Progenitor cell of endocrine pancreas (in vitro differentiated cells): ENCODE measurements at regions not wholly inside any gene's neighbourhood (a gene's known extent, or its start where the extent isn't known, plus 50 kb on each side); places are given as distances from the start of the nearest gene placed in this dataset.
"Not testable (repeated sequence)": the region's sequence is repeated elsewhere in the genome, so short reads cannot be mapped to it uniquely, and the experiment has no call there.

Experiments used
- DNase-seq: peaks from one replicate; pipeline ENCODE4 v3.0.0; 2021; ENCODE audit warnings: low spot score; ENCODE audit not compliant: unreplicated experiment
- H3K27ac Mint-ChIP-seq: 2 replicates; pipeline ENCODE4 v1.8.0; 2021; ENCODE audit warnings: mild to moderate bottlenecking, moderate library complexity, mixed read lengths
- H3K27me3 Mint-ChIP-seq: 2 replicates; pipeline ENCODE4 v1.8.0; 2021; ENCODE audit warnings: mixed read lengths
- H3K36me3 Mint-ChIP-seq: 2 replicates; pipeline ENCODE4 v1.8.0; 2022; ENCODE audit warnings: mixed read lengths; ENCODE audit not compliant: insufficient read depth
- H3K4me1 Mint-ChIP-seq: 2 replicates; pipeline ENCODE4 v1.8.0; 2021; ENCODE audit warnings: low read depth, mixed read lengths
- H3K4me3 Mint-ChIP-seq: 2 replicates; pipeline ENCODE4 v1.8.0; 2021; ENCODE audit warnings: low read depth, mild to moderate bottlenecking, moderate library complexity, mixed read lengths
- H3K9me3 Mint-ChIP-seq: 2 replicates; pipeline ENCODE4 v1.8.0; 2021; ENCODE audit warnings: low read depth, mixed read lengths
- TF ChIP-seq, protein P1 (sequence below): fragments of 200-600 bp; sonication (generic); IDR thresholded peaks from one replicate; pipeline ENCODE4 v1.5.0; 2021; ENCODE audit warnings: antibody characterized with exemption, mild to moderate bottlenecking; ENCODE audit not compliant: unreplicated experiment

DNA sequence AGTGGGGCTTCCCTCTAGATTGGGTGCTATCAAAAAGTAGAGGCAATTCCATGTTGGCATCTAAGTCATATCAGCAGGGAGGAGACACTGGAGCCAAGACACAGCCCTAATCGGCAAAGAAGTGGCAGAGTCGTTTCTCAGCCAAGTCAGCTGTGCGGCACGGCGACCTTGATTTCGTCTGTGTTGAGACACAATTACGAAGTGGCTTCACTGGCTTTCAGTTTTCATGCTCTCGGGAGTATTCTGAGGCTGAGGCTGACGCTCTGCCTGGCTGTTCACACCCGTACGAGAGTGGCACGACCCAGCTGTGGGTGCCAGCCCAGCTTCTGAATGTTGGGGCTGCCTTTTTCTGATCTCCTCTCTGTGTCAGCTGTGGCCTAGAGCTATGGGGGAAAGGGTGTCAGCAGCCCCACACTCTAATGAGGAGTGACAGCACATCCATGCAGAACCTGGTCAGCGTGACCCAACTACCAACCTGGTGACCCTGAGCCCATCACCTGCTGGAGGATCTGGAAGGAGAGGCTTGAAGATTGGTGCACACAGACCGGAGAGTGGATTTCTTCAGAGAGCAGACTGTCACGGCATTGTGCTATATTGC, 105.7 kb upstream of the TMEM45B start:
- Mint-ChIP-seq H3K4me1 (no peaks in the 10 kb centered on the region), H3K36me3 (no peaks in the 10 kb centered on the region), H3K27ac (no peak overlapping the region), H3K4me3 (no peak overlapping the region), H3K27me3 (no peaks in the 10 kb centered on the region), H3K9me3 (peaks cover 4% of the 10 kb centered on the region)
- TF ChIP-seq, protein P1, sequence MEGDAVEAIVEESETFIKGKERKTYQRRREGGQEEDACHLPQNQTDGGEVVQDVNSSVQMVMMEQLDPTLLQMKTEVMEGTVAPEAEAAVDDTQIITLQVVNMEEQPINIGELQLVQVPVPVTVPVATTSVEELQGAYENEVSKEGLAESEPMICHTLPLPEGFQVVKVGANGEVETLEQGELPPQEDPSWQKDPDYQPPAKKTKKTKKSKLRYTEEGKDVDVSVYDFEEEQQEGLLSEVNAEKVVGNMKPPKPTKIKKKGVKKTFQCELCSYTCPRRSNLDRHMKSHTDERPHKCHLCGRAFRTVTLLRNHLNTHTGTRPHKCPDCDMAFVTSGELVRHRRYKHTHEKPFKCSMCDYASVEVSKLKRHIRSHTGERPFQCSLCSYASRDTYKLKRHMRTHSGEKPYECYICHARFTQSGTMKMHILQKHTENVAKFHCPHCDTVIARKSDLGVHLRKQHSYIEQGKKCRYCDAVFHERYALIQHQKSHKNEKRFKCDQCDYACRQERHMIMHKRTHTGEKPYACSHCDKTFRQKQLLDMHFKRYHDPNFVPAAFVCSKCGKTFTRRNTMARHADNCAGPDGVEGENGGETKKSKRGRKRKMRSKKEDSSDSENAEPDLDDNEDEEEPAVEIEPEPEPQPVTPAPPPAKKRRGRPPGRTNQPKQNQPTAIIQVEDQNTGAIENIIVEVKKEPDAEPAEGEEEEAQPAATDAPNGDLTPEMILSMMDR: no peak
- no peak for DNase-seq

DNA sequence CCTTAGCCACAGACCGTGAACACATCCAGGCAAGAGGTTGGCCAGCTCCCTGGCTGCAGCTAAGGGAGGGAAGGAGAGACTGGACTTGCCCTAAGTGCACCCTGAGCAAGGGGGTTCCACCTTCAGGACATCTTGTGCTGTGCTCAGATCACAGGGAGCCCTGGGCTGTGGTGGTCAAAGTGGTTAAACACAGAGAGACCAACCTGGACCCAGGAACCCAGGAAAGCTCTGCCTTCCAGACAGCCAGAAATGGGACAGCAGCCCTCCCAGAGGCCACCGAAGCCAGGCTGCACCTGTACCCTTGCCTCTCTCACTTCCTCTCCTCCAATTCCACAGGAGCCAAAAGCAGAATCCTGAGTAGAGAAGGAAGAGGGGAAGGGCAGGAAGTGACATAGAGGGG, 105.2 kb upstream of the TMEM45B start:
- H3K4me1 Mint-ChIP-seq: no peaks in the 10 kb centered on the region
- TF ChIP-seq, protein P1: no peak
- no peak for DNase-seq
- peaks cover 4% of the 10 kb centered on the region for H3K9me3 Mint-ChIP-seq
- no peaks in the 10 kb centered on the region for H3K27me3 Mint-ChIP-seq
- H3K27ac Mint-ChIP-seq: no peak overlapping the region
- H3K36me3 Mint-ChIP-seq: no peaks in the 10 kb centered on the region
- no peak overlapping the region for H3K4me3 Mint-ChIP-seq

DNA sequence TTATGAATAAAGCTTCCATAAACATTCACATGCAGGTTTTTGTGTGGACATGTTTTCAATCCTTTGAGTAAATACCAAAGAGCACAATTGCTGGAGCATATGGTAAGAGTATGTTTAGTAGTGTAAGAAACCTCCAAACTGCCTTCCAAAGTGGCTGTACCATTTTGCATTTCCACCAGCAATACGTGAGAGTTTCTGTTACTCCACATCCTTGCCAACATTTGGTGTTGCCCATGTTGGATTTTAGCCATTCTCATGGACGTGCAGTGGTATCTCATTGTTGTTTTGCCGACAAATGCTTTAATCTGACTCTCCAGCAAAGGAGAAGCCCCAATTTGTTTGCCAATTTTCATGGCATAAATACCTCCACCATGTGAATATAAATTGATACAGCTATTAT, 103.9 kb upstream of the TMEM45B start:
- no peak for DNase-seq
- Mint-ChIP-seq H3K36me3 (no peaks in the 10 kb centered on the region), H3K27ac (no peak overlapping the region), H3K4me3 (no peak overlapping the region), H3K4me1 (no peaks in the 10 kb centered on the region), H3K27me3 (no peaks in the 10 kb centered on the region), H3K9me3 (peaks cover 4% of the 10 kb centered on the region)
- TF ChIP-seq, protein P1: no peak

DNA sequence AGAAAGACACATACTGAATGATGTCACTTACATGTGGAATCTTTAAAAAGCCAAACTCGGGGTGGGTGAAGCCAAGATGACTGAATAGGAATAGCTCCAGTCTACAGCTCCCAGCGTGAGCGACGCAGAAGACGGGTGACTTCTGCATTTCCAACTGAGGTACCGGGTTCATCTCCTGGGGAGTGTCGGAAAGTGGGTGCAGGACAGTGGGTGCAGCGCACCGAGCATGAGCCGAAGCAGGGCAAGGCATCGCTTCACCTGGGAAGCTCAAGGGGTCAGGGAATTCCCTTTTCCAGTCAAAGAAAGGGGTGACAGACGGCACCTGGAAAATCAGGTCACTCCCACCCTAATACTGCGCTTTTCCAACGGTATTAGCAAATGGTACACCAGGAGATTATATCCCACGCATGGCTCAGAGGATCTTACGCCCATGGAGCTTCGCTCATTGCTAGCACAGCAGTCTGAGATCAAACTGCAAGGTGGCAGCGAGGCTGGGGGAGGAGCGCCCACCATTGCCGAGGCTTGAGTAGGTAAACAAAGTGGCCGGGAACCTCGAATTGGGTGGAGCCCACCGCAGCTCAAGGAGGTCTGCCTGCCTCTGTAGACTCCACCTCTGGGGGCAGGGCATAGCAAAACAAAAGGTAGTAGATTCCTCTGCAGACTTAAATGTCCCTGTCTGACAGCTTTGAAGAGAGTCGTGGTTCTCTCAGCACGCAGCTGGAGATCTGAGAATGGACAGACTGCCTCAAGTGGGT, 103.0 kb upstream of the TMEM45B start:
- H3K4me3 Mint-ChIP-seq, H3K27ac Mint-ChIP-seq, H3K36me3 Mint-ChIP-seq, DNase-seq, H3K27me3 Mint-ChIP-seq, H3K4me1 Mint-ChIP-seq, H3K9me3 Mint-ChIP-seq: not testable (repeated sequence)

DNA sequence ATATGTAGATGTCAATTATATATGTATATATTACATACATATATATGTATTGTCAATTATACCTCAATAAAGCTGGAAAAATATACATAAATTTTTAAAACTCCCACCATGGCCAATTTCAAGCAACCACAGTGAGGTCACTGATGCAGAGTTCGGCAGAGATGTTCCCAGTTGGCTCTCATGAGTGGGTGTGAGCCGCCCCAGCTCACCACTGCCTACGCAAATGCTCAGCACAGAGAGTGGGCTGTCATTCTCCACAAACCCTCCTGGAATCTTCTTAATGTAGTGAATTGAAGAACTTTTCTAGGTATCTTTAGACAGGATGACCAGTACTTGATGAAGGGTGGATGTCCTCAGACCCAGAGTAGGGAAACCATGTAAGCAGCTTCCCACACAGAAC, 96.6 kb upstream of the TMEM45B start:
- TF ChIP-seq, protein P1: no peak
- DNase-seq: no peak
- H3K9me3 Mint-ChIP-seq: no peaks in the 10 kb centered on the region
- H3K36me3 Mint-ChIP-seq: no peaks in the 10 kb centered on the region
- no peaks in the 10 kb centered on the region for H3K4me1 Mint-ChIP-seq
- H3K27ac Mint-ChIP-seq: no peak overlapping the region
- no peak overlapping the region for H3K4me3 Mint-ChIP-seq
- peaks cover 18% of the 10 kb centered on the region for H3K27me3 Mint-ChIP-seq

DNA sequence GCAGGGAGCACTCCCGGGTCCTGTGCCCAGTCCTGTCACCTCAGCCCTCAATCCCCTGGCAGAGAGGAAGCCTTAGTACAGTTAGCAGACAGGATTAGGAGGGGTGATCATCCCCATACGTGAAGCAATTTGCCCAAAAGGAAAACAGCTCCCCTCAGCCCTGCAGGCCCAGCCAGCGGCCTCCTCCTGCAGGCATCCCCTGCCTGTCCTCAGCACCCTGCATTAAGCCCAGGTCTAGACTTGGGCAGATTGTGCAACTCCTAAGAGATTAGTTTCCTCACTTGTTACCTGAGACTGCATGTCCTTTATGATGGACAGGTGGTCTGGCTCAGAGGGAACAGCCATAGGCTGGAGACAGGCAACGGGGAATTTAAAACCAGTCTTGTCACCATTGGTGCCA, 95.5 kb upstream of the TMEM45B start:
- TF ChIP-seq, protein P1: no peak
- Mint-ChIP-seq H3K9me3 (no peaks in the 10 kb centered on the region), H3K36me3 (no peaks in the 10 kb centered on the region), H3K27me3 (peaks cover 21% of the 10 kb centered on the region), H3K27ac (no peak overlapping the region), H3K4me1 (no peaks in the 10 kb centered on the region), H3K4me3 (no peak overlapping the region)
- DNase-seq: no peak
